RCC 7860 (cell line): ENCODE measurements at regions not wholly inside any gene's neighbourhood (a gene's known extent, or its start where the extent isn't known, plus 50 kb on each side); places are given as distances from the start of the nearest gene placed in this dataset.
"Not testable (repeated sequence)": the region's sequence is repeated elsewhere in the genome, so short reads cannot be mapped to it uniquely, and the experiment has no call there.

Experiments used
- DNase-seq: peaks from one replicate; pipeline ENCODE4 v3.0.0-alpha.2; 2015; ENCODE audit warnings: low spot score
- FAIRE-seq: peaks from 2 replicates; lab custom pipeline; 2012; peaks lifted over from hg19 to GRCh38; lab: Jason Lieb, UNC

DNA sequence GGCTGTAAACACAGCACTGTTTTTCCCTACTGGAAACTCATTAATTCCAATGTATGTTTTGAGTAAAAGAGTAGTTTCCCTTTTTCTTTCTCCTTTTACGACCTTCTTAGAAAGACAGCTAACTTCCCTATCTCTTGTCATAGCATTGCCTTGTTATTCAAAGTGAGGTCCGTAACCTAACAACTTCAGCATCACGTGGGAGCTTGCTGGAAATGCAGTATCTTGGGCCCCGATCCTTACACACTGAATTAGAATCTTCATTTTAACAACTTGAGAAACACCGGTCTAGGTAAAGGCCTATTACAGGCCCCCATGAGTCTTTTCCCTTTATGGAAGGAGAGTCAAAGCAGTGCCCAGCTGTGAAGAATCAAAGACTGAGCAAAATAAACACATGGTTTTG is 230.7 kb upstream of the PRKD1 start:
- no peak for FAIRE-seq
- no peak for DNase-seq

DNA sequence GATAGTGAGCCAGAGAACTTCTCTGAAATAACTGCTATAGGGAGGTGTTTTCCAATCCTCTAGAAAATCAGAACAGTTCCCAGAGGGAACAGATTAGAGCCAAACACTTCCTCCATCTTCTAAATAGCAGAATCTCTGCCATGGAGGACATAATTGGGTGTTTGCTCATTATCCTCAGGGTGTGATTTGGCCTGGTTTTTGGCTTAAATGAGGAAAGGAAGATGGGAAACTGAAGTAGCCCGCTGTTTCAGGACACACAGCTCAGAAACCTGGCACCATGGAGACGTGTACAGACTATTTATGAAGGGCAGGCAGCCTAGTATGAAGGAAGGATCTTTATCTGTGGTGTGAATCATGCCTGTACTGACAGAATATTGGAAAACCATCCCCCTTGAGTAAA is 231.7 kb upstream of the PRKD1 start:
- no peak for DNase-seq
- FAIRE-seq: no peak

DNA sequence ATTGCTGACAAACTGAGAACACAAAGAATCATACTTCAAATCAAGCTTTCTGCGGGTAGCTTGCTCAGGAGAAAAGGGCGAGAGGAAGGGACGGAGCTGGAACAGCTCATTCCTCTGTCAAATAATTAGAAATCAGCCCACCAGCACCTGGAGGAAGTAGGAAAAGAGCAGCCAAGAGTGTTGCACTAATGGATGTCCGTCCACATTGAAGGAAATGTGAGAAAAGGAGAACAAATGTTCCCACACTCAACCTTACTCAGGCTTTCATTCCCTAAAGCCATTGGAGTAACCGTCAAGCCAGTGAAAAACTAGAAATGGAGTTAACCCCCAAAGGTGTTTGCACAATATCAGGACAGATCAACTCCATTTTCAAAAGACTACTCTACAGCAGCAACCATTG is 233.0 kb upstream of the PRKD1 start:
- no peak for FAIRE-seq
- no peak for DNase-seq

DNA sequence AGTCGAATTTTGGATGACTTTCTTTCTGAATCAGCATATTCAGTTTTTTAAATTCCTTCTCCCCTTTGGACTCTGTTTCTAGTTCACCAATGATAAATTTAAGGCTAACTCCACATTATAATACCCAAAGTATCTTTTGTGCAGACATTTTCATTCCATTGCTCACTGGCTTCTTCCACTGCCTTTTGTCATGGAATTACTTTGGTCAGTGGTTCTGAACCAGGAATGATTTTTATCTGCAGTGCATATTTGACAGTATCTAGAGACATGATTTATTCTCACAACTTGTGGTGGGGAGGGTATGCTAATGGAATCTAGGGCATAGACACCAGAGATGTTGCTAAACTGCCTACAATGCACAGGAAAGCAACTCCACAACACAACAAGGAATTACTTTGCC is 234.4 kb upstream of the PRKD1 start:
- FAIRE-seq (no peak), DNase-seq (no peak)

DNA sequence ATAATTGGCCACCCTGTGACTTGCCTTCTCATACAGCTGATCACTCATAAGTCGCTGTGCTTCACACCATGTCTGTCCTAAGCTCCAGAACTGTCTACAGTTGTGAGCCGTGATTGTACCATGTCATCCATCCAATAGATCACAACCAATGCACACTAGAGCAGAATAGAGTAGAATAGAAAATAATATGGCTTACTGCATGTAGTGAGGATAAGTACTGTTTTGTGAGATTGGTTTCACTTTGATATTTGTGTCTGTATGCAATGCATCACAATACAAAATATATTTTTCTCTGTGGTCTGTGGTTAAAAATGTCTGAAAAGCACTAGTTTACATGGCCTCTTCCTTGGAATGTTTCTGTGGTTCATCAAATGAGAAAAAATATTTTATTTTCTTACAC is 237.6 kb upstream of the PRKD1 start:
- FAIRE-seq (no peak), DNase-seq (no peak)

DNA sequence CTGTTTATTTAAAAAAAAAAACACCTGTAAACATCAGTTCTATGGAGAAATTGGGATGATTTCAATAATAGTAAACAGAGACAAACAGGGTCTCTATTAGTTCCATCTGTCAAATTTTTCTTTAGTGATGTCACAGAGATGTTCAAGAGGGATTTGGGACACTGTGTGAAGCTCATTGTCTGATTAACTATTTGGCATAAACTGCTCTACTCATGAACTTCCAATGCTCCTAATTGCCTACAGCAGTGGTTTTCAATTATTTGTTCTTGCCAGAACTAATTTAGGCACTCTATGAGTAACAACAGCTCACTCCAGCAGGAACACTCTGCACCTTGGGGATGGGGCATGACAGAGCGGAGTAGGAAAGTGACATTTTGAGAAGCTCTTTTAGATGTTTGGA is 250.1 kb upstream of the PRKD1 start:
- DNase-seq (no peak), FAIRE-seq (no peak)

DNA sequence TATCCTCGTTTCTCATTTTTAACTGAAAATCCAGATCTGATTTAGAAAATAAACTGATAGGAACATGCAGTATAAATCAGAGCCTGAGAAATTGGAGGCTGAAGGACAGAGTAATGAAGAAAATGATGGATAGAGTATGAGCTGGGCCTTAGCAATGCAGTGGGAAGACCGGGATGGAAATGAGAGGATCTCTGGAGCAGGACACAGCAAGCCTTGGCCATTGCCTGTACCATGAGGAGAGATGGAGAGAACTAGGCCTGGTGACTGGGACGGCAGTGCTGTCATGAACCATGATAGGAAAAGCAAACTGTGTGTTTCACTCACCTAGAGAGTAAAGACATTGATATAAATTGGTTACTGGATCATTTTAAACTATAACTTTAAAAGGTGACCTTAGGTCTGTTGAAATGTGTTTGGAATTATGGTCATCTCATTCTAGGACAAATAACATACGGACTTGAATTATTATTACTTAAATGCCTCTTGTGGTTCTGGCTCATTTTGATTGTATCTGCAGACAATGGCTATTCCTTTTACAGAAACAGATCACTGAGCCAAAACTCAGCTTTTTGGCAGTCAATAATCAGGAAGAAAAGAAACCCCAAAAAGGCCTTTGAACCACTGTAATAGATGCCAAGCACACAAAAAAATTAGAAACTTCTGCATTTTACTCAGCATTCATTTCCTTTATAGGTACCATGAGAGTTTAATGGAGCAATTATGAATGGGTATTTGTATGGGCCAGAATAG is 251.9 kb upstream of the PRKD1 start:
- no peak for DNase-seq
- no peak for FAIRE-seq

DNA sequence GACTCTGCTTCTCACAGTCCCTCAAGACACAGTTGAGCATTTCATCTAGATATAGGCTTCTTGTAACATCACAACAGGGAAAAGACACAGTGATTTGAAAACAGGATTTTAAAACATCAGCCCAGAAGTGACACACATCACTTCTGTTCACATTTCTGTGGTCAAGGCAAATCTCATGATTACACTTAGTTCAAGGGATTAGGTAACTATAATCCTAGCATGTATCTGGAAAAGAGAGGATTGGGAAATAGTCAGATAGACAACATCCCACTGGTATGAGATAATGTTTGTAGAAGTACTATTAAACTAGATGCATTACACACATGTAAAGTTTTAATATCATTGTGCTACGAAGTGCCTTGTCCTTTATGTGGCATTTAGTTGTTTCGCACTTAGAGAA is 252.6 kb upstream of the PRKD1 start:
- DNase-seq (no peak), FAIRE-seq (no peak)

DNA sequence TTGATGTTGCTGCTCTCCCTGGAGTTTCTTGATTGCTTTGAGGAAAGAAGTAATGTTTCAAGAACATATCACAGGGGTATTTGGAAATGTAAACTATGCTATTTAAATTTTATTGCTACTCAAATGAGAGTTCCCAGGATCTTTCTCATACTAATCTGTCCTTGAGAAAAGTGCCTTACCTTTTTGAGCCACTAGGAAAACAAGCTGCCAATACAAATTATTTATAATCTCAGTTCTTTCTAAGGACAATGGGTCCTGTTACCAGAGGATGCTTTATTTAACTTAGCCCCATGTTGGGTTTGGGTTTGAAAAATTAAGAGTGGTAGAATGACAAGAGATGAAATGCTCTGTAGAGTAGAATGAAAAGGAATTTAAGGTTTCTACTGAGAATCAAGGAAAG is 258.2 kb upstream of the PRKD1 start:
- FAIRE-seq: no peak

DNA sequence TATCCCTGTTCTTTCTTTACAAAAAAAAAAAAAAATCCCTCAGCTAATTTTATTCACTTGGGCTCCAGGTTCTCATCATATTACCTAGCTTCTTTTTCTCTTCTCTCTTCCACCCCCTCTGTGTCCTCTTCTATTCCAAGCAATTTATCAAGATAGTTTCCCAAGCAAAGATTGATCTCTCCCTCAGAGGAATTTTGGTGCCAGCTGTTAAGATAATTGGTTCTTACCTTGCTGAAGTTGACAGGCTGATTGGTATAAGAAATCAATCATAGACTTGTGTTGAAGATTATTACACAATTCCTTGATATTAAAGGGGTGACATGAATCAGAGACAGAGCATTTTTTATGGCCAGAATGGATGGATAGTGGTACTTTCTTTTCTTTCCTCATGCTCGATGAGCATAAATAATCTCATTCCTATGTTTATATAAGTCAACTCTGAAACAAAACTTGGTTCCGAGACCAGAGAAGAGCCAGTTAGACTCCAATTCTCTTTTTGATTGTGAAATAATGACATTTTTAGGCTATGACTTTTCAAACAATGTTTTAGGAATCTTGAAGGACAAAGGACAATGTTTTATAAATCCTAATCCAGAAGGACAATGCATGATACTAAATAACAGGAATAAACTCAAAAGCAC is 264.1 kb upstream of the PRKD1 start:
- FAIRE-seq: no peak

More for the DNA sequence above, 258.2 kb upstream of the PRKD1 start:
- no peak for DNase-seq

DNA sequence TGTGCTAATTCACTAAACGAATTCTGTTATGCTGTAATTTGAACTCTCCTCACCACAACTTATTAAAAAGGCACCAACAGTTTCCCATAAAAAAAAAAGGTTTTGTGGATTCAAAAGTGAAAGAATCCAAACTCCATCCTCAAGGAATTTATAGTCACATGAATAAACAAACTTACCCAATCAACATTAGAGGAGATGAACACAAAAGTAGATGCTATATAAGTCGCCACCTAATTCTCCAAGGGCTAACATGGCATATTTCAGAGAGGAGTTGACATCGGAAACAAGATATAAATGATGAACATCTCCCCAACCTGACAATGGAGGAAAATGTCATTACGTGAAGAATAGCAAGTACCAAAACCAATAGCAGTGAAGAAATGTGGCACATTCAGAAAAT is 265.5 kb upstream of the PRKD1 start:
- no peak for FAIRE-seq
- no peak for DNase-seq

More for the DNA sequence above, 264.1 kb upstream of the PRKD1 start:
- no peak for DNase-seq

DNA sequence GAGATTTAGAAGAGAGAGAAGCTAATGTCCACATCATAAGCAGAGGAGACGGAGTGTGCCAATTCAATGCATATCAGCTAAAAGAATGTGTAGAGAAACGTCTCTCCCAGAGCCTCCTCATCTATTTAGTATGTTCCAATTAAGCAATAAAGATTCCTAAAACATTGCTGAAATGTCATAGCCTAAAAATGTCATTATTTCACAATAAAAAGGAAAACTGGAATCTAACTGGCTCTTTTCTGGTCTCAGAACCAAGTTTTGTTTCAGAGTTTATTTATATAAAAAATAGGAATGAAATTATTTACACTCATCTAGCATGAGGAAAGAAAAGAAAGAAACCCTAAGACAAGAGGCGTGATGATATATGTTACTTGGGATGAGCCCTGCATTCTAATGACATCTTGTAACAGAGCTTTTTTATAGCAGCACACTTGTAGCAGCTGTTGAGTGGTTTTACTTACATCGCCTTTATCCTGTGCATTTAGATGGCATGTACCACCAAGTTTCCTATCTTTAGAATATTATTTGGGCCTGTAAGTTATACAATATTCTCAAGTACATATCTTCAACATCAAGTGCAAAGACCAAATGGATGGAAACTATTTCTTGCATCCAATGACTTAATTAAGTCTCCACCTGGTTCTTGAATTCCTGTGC is 266.3 kb upstream of the PRKD1 start:
- DNase-seq: no peak

DNA sequence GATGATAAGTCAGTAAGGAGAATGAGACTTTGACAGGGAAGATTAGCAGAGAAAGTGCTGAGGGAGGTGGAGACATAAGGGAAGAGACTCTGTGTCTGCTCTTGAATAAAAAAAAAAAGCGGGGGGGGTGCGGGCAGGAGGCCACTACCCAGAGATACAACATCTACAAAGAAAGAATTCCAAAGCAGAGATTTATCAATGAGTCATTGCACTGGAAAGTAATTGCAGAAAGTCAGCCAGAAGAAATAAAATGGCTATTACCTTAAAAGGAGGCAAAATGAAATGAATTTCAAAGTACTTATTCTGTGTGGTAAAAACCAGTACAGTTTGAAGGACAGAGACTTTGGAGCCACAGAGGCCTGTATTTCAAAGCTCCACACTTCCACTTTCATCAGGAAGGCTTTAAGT is 267.1 kb upstream of the PRKD1 start:
- DNase-seq (peak; percentile 5), FAIRE-seq (no peak)

More for the DNA sequence above, 266.3 kb upstream of the PRKD1 start:
- FAIRE-seq: no peak

DNA sequence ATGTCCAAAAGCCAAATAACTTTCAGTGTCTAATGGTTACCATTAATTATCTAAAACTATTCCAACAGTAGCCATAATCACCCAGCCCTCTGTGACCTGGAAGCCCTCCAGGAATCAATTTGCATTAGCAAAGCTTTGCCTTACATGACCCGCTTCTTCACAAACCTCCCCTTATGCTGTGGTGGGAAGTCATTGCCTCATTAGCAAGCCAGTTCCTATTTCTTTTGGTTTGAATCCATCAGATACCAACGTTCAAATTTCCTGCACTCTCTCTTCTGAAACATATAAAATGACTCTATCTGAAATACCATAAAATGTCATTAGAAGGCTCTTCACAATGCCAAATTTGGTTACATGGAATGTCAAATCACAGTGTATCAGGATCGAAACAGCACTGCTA is 268.3 kb upstream of the PRKD1 start:
- FAIRE-seq (no peak), DNase-seq (no peak)

DNA sequence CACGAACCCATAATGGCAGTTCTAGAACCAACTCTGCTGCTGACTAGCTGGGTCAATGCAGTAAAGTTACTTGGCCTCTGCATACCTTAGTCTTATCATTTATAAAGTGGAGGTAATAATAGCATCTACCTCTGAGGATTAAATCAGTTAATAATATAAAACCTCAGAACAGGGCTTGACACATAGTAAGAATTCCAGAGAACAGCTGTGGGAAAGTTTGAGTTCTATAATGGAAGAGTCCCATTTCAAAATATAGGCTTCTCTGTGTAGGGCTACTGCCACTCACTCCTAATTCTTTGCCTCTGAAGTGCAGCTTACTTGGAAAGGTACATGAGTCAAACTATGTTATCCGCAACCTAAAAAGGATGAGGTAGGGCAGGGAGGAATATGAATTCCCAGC is 269.2 kb upstream of the PRKD1 start:
- FAIRE-seq: no peak
- DNase-seq: no peak

DNA sequence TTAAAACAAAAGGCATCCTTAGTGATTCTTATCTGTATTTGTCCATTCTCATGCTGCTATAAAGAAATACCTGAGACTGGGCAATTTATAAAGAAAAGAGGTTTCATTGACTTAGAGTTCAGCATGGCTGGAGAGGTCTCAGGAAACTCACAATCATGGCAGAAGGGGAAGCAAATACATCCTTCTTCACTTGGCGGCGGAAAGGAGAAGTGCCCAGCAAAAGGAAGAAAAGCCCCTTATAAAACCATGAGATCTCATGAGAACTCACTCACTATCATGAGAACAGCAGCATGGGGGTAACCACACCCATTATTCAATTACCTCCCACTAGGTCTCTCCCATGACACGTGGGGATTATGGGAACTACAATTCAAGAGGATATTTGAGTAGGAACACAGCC is 271.1 kb upstream of the PRKD1 start:
- FAIRE-seq, DNase-seq: not testable (repeated sequence)

DNA sequence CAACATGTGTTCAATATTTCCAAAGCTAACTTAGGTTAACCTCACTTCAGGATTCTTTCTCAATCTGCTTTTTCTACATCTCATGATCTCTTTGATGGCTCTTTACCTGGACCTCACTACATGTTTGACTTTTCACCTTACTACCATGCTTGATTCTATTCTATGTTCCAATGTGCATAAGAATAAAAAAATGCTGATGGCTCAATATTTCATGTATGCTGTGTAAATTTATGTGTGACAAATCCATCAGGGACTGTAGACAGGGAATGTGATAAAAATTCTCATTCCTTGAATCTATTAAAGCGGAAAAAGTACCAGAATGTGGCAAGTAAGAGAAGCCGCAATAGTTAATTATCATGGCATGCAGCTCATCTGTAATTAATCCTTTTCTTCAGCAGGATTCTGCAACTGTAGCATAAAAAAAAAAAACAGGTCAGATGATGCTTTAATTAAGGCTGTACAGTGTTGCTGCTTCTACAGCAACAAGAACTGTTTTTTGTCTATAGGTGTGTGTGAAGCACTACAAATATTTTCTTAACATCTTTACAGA is 276.9 kb upstream of the PRKD1 start:
- FAIRE-seq (no peak), DNase-seq (no peak)

DNA sequence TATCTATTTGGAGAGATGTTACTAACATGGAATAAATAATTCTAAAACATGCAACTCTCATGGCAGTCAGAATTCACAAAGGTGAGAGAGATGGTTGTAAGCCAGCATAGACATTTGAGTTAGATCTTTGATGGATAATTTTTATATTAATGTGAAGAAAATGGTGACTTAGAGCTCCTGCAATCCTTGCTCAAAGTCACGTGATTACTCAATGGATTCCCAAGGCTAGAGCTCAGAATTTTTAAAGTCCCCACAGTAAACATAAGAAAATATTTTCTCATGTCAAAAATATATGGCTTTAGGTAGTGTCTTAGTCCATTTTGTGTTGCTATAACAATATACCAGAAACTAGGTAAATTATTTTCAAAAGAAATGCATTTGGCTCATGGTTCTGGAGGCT is 281.5 kb upstream of the PRKD1 start:
- FAIRE-seq: no peak

DNA sequence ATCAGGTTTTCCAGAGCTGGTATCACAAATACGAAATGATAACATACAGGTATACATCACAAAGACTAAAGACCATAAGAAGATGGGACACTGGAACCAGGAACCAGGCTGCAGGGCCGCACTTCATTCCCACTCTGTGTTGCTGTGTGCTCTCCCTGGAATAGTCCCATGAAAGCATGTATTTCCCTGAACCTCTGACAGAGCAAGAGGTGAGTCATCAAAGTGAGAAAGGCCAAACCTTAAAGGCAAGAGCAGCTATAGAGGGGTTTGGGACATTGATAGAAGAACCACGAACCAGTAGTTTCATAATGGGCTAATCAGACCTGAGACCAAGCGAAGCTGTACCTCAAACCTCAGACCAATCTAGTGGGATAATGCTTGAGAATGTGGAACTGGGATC is 283.0 kb upstream of the PRKD1 start:
- FAIRE-seq (no peak), DNase-seq (no peak)

More for the DNA sequence above, 281.5 kb upstream of the PRKD1 start:
- DNase-seq: no peak

DNA sequence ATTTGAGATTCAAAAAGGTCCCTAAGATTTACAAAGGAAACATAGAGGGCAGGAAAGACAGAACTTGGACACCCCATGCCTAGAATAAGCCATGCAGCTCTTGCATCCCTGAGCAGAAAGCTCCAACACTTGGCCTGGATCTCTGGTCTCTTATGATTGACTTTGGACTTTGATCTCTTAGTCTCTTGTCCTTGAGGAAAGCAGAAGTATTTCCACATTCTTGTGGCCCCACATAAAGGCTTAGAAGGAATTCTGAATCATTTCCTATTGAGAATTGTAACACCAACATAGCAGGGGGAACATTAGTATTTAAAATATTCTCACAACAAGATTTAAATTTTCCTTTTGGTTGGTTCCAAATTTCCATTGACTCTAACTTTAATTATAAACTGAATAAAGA is 283.7 kb upstream of the PRKD1 start:
- DNase-seq (no peak), FAIRE-seq (no peak)

DNA sequence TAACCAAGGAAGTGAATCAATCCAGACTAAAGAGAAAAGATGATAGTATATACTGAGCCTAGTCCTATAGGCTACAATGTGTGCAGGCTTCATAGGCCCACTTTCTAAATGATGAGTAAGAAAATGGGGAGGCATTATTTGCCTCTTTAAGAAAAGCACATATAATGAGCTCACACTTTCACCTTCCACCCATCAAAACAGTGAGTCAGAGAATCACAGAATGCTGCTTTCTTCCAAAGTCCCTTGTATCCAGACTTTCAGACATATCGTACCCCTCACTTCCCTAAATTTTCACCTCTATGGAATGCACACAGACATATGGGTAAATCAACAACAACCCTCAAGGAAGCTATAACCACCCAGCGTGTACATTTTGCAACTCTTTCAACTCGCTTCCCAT is 286.4 kb upstream of the PRKD1 start:
- FAIRE-seq (no peak), DNase-seq (no peak)
